Testis (tissue), 2 donors: ENCODE measurements at regions not wholly inside any gene's neighbourhood (a gene's known extent, or its start where the extent isn't known, plus 50 kb on each side); places are given as distances from the start of the nearest gene placed in this dataset.

Experiments
- CTCF ChIP-seq, 3 experiments: fragments of 450-650 bp in 2 of 3; fragments of 200-600 bp in 1 of 3; sonication (generic) in 1 of 3; IDR thresholded peaks; one replicate each; pipeline ENCODE4 v1.5.1; 2016 to 2019; ENCODE audit warnings: antibody characterized with exemption in 3 of 3, mild to moderate bottlenecking in 2 of 3, moderate library complexity in 1 of 3
- POLR2A ChIP-seq: fragments of 450-650 bp; IDR thresholded peaks from one replicate; pipeline ENCODE4 v1.6.1; 2017; ENCODE audit warnings: antibody characterized with exemption, mild to moderate bottlenecking, moderate library complexity

DNA sequence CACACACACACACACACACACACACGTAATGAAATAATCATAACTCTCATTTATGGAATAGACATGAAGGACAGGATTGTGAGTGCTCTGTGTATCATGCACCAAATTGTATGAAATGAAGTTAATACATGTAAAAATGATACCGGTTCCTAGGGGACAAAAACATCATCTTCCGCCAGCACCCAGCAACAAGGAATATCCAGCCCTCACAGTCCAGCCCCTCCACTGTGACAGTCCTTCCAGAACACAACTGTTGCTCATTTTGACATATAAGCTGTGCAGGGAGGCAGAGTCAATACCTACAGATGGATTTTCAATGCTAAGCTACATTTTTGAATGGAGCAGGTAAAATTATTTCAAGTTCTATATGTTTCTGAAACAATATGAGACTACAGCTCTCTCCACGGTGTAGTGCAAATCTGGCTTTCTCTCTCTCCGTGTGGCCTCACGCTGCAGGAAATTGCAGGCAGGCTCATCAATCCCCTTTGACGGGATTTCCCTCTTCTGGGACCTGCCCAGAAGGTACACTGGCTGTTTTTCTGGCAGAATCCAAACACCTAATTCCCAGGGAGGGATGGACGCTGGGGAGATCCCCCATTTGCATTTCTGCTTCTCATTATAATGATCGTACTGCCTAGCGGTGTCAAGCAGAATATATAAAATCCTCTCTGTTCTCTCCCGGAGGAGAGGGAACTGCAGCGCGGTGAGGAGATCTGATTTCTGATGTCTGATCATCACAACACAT lies 494.0 kb downstream of the LIG4 start:
- TF ChIP-seq POLR2A: no peak
- no peak for TF ChIP-seq CTCF (IDR thresholded peaks at IDR 0.05)
